Endothelial cell of umbilical vein (primary cell): ENCODE measurements at regions not wholly inside any gene's neighbourhood (a gene's known extent, or its start where the extent isn't known, plus 50 kb on each side); places are given as distances from the start of the nearest gene placed in this dataset.

Experiments
- BruUV-seq: library from RNA; stranded (reverse); fragments of 400-500 nt; replicated peaks from 2 replicates; lab custom pipeline; 2021; lab: Mats Ljungman, UMichigan
- CTCF ChIA-PET: fragments of 300-600, 350-600 bp; sonication (Branson Sonifier 250); formaldehyde crosslinking; loops from one replicate; lab custom pipeline; 2021; ENCODE audit warnings: antibody characterized with exemption, inconsistent platforms; lab: Charles Lee
- POLR2A ChIA-PET: fragments of 300-600, 350-600 bp; sonication (Branson Sonifier 250); formaldehyde crosslinking; loops from one replicate; lab custom pipeline; 2021; ENCODE audit warnings: antibody characterized with exemption, inconsistent platforms; lab: Charles Lee
- DNase-seq: peaks from one replicate; pipeline ENCODE4 v3.0.0-alpha.2; 2011; ENCODE audit warnings: low read depth, low spot score
- FAIRE-seq: peaks from 2 replicates; lab custom pipeline; 2011; peaks lifted over from hg19 to GRCh38; lab: Jason Lieb, UNC
- H2AFZ ChIP-seq: 2 replicates; pipeline ENCODE4 v1.6.0; 2012; ENCODE audit warnings: low read depth, low read length, control low read depth, inconsistent platforms
- H3K27ac ChIP-seq: 2 replicates; pipeline ENCODE4 v1.5.1; 2011; ENCODE audit warnings: low read depth, mild to moderate bottlenecking, control low read depth, low read length, moderate library complexity; ENCODE audit not compliant: insufficient read depth
- H3K27me3 ChIP-seq, 2 experiments: 2 replicates each; pipeline versions ENCODE4 v1.6.0 to v1.6.1; 2011; ENCODE audit warnings: low read length in 2 of 2, mixed read lengths in 1 of 2; ENCODE audit not compliant: control insufficient read depth in 2 of 2, insufficient read depth in 2 of 2
- H3K36me3 ChIP-seq, 2 experiments: 2 replicates in 1 of 2; 3 replicates in 1 of 2; pipeline ENCODE4 v1.5.1; 2011; ENCODE audit warnings: low read length in 2 of 2, mild to moderate bottlenecking in 1 of 2, moderate library complexity in 1 of 2; ENCODE audit not compliant: control insufficient read depth in 2 of 2, insufficient read depth in 2 of 2; ENCODE audit errors: extremely low read depth in 1 of 2
- H3K4me1 ChIP-seq: 3 replicates; pipeline ENCODE4 v1.5.1; 2011; ENCODE audit warnings: mild to moderate bottlenecking, low read length; ENCODE audit not compliant: control insufficient read depth, insufficient read depth; ENCODE audit errors: extremely low read depth
- H3K4me2 ChIP-seq: 2 replicates; pipeline ENCODE4 v1.6.1; 2011; ENCODE audit warnings: low read length, control low read depth, mixed read lengths; ENCODE audit not compliant: insufficient read depth
- H3K4me3 ChIP-seq, 3 experiments: fragments of 200-600 bp in 1 of 3; sonication (generic), shearing (Covaris generic) in 1 of 3; replicated peaks in 1 of 3; 2 replicates each; pipeline ENCODE4 v1.5.1; 2011 to 2016; ENCODE audit warnings: control low read depth in 3 of 3, low read length in 3 of 3, mild to moderate bottlenecking in 2 of 3, inconsistent platforms in 1 of 3, low read depth in 1 of 3, moderate library complexity in 1 of 3; ENCODE audit not compliant: insufficient read depth in 1 of 3
- H3K79me2 ChIP-seq: 2 replicates; pipeline ENCODE4 v1.6.0; 2012; ENCODE audit warnings: low read length, inconsistent platforms; ENCODE audit not compliant: control insufficient read depth, insufficient read depth
- H3K9ac ChIP-seq: replicated peaks from 2 replicates; pipeline ENCODE3; 2011; ENCODE audit warnings: low read length, control low read depth; ENCODE audit not compliant: insufficient read depth; ENCODE audit errors: extremely low read depth
- H3K9me1 ChIP-seq: replicated peaks from 3 replicates; pipeline ENCODE4 v1.6.0; 2011; ENCODE audit warnings: mild to moderate bottlenecking, low read length; ENCODE audit not compliant: control insufficient read depth, insufficient read depth; ENCODE audit errors: extremely low read depth
- H3K9me3 ChIP-seq: replicated peaks from 2 replicates; pipeline ENCODE4 v1.5.1; 2012; ENCODE audit warnings: low read length, inconsistent platforms; ENCODE audit not compliant: control insufficient read depth, insufficient read depth
- H4K20me1 ChIP-seq: replicated peaks from 2 replicates; pipeline ENCODE3; 2011; ENCODE audit warnings: mild to moderate bottlenecking, low read length; ENCODE audit not compliant: control insufficient read depth, insufficient read depth; ENCODE audit errors: extremely low read depth
- FOS ChIP-seq: IDR thresholded peaks from 2 replicates; pipeline ENCODE4 v1.6.1; 2011; ENCODE audit warnings: mild to moderate bottlenecking, low read length, moderate library complexity, borderline replicate concordance; ENCODE audit not compliant: insufficient read depth
- GATA2 ChIP-seq: IDR thresholded peaks from 2 replicates; pipeline ENCODE4 v1.7.0; 2011; ENCODE audit warnings: low read depth, mild to moderate bottlenecking, moderate library complexity, mixed read lengths, low read length; ENCODE audit not compliant: insufficient read length, insufficient read depth
- JUN ChIP-seq: IDR thresholded peaks from 2 replicates; pipeline ENCODE4 v1.6.1; 2011; ENCODE audit warnings: borderline replicate concordance, low read depth; ENCODE audit not compliant: insufficient read length, insufficient read depth
- MYC ChIP-seq: IDR thresholded peaks from one replicate; pipeline ENCODE4 v1.6.1; 2011; ENCODE audit warnings: mild to moderate bottlenecking, low read depth, low read length
- POLR2A ChIP-seq: IDR thresholded peaks from 2 replicates; pipeline ENCODE4 v1.6.1; 2012; ENCODE audit warnings: low read depth, mild to moderate bottlenecking, control low read depth, low read length
- POLR2AphosphoS5 ChIP-seq: IDR thresholded peaks from 2 replicates; pipeline ENCODE4 v1.6.1; 2012; ENCODE audit warnings: low read depth, mild to moderate bottlenecking, control low read depth, low read length, moderate library complexity; ENCODE audit not compliant: insufficient read depth
- dilution Hi-C: fragments of 300-500 bp; cut with MboI; formaldehyde crosslinking; loops from one replicate; pipeline ENCODE4 v1.15.0; 2019; ENCODE audit warnings: low sequenced_read_pairs; ENCODE audit not compliant: extremely low pct_ligation_motif_present
- intact Hi-C: fragments of 100-400 bp; cut with micrococcal nuclease; formaldehyde crosslinking; loops from one replicate; pipeline ENCODE4 v1.10.0; 2022
- TF ChIP-seq, protein P1 (sequence below): IDR thresholded peaks from 2 replicates; pipeline ENCODE4 v1.6.1; 2011; ENCODE audit not compliant: insufficient read depth, insufficient read length
- TF ChIP-seq, protein P2 (sequence below), 2 donors: IDR thresholded peaks; 1 replicate in 1 of 2; 2 replicates in 1 of 2; pipeline ENCODE4 v1.5.1; 2011; ENCODE audit warnings: low read length in 2 of 2, mild to moderate bottlenecking in 2 of 2, moderate library complexity in 2 of 2, control low read depth in 1 of 2, inconsistent platforms in 1 of 2, low read depth in 1 of 2; ENCODE audit not compliant: insufficient read depth in 1 of 2; ENCODE audit errors: extremely low read depth in 1 of 2

DNA sequence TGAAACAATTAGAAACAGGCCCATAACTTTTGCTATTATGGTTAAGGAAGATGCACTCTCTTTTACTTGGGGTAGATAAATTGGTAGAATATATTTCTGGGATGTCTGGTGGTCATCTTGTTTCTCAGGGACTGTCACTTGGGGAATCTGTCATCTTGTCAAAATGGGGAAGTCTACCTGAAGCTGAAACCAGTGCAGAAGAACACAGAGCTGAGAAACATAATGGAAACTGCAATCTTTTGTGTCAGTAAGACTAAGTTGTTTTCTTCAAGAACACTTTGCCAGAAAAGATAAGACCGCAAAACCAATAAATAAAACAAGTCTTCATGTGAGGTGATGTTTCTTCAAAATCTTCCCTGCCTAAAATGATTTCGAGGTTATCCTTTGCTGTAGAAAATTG, 92.0 kb downstream of the NAA11 start:
- DNase-seq (no peak), FAIRE-seq (no peak)
- Histone ChIP-seq H2AFZ (no peak overlapping the region), H3K4me2 (no peak overlapping the region), H3K9ac (no peak overlapping the region), H3K4me3 (no peak overlapping the region), H3K27me3 (no peaks in the 10 kb centered on the region), H3K4me1 (no peaks in the 10 kb centered on the region), H4K20me1 (no peaks in the 10 kb centered on the region), H3K79me2 (no peaks in the 10 kb centered on the region), H3K9me3 (no peaks in the 10 kb centered on the region), H3K9me1 (no peaks in the 10 kb centered on the region), H3K36me3 (no peaks in the 10 kb centered on the region), H3K27ac (no peak overlapping the region)
- dilution Hi-C loops = no loop called here
- CTCF ChIA-PET = no interaction called here
- intact Hi-C loops = no loop called here
- POLR2A ChIA-PET = no interaction called here
- TF ChIP-seq POLR2A = no peak
- TF ChIP-seq FOS = no peak
- no peak for TF ChIP-seq GATA2
- TF ChIP-seq, protein P1, sequence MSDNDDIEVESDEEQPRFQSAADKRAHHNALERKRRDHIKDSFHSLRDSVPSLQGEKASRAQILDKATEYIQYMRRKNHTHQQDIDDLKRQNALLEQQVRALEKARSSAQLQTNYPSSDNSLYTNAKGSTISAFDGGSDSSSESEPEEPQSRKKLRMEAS = no peak
- no peak for TF ChIP-seq POLR2AphosphoS5
- TF ChIP-seq MYC = no peak
- no peak for TF ChIP-seq JUN
- TF ChIP-seq, protein P2, sequence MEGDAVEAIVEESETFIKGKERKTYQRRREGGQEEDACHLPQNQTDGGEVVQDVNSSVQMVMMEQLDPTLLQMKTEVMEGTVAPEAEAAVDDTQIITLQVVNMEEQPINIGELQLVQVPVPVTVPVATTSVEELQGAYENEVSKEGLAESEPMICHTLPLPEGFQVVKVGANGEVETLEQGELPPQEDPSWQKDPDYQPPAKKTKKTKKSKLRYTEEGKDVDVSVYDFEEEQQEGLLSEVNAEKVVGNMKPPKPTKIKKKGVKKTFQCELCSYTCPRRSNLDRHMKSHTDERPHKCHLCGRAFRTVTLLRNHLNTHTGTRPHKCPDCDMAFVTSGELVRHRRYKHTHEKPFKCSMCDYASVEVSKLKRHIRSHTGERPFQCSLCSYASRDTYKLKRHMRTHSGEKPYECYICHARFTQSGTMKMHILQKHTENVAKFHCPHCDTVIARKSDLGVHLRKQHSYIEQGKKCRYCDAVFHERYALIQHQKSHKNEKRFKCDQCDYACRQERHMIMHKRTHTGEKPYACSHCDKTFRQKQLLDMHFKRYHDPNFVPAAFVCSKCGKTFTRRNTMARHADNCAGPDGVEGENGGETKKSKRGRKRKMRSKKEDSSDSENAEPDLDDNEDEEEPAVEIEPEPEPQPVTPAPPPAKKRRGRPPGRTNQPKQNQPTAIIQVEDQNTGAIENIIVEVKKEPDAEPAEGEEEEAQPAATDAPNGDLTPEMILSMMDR (IDR thresholded peaks at IDR 0.05; ENCODE audit: extremely low read depth in 1 of 2, insufficient read depth in 1 of 2, low read depth in 1 of 2, low read length in 2 of 2) = no peak
- BruUV-seq = no TSS peak
